ENCODE measurements at regions not wholly inside any gene's neighbourhood (a gene's known extent, or its start where the extent isn't known, plus 50 kb on each side); places are given as distances from the start of the nearest gene placed in this dataset.

DNA sequence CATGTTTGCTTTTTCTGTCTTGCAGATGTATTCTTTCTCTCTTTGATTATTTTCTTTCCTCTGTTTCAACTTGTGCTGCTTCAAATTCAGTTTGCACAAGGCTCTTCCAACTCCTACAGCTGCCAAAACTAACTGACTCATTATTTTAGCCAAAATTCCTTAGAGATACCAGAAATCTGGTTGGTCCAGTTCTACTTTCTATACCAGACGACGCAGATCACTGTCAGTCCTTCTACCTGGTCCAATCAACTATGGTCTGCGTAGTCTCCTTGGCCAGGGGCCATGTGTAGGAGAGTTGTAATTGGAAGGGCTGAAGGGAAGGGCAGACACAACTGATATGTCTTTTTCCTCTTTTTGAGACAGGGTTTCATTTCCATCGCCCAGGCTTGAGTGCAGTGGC, 51.9 kb upstream of the JAK2 start:
- Mint-ChIP-seq H3K4me1 (ENCODE audit: unreplicated experiment) (peaks cover 6% of the 10 kb centered on the region), H3K9me3 (ENCODE audit: unreplicated experiment) (no peaks in the 10 kb centered on the region), H3K27ac (ENCODE audit: unreplicated experiment) (no peak overlapping the region), H3K36me3 (ENCODE audit: unreplicated experiment) (no peaks in the 10 kb centered on the region), H3K27me3 (ENCODE audit: unreplicated experiment) (no peaks in the 10 kb centered on the region), H3K4me3 (ENCODE audit: unreplicated experiment) (no peak overlapping the region)
- DNase-seq (ENCODE audit: extremely low spot score, unreplicated experiment), result no peak
- TF ChIP-seq, protein P1, sequence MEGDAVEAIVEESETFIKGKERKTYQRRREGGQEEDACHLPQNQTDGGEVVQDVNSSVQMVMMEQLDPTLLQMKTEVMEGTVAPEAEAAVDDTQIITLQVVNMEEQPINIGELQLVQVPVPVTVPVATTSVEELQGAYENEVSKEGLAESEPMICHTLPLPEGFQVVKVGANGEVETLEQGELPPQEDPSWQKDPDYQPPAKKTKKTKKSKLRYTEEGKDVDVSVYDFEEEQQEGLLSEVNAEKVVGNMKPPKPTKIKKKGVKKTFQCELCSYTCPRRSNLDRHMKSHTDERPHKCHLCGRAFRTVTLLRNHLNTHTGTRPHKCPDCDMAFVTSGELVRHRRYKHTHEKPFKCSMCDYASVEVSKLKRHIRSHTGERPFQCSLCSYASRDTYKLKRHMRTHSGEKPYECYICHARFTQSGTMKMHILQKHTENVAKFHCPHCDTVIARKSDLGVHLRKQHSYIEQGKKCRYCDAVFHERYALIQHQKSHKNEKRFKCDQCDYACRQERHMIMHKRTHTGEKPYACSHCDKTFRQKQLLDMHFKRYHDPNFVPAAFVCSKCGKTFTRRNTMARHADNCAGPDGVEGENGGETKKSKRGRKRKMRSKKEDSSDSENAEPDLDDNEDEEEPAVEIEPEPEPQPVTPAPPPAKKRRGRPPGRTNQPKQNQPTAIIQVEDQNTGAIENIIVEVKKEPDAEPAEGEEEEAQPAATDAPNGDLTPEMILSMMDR (IDR thresholded peaks at IDR 0.05), result no peak

DNA sequence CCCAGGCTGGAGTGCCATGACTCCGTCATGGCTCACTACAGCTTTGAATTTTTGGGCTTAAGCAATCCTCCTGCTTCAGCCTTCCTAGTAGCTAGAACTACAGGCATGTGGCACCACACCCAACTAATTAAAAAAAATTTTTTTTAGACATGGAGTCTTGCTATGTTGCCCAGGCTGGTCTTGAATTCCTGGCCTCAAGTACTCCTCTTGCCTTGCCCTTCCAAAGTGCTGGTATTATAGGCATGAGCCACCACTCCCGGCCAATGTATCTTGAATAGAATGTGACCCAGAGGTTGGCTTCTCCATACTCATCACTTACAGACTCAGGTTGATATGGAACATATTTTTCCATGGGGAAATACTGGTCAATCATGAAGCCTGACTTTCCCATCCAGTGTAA, 51.2 kb upstream of the JAK2 start:
- Mint-ChIP-seq H3K36me3 (ENCODE audit: unreplicated experiment) (no peaks in the 10 kb centered on the region), H3K4me1 (ENCODE audit: unreplicated experiment) (peaks cover 6% of the 10 kb centered on the region), H3K27ac (ENCODE audit: unreplicated experiment) (no peak overlapping the region), H3K4me3 (ENCODE audit: unreplicated experiment) (no peak overlapping the region), H3K27me3 (ENCODE audit: unreplicated experiment) (no peaks in the 10 kb centered on the region), H3K9me3 (ENCODE audit: unreplicated experiment) (no peaks in the 10 kb centered on the region)
- TF ChIP-seq, protein P1 (IDR thresholded peaks at IDR 0.05), result no peak
- no peak for DNase-seq (ENCODE audit: extremely low spot score, unreplicated experiment)

DNA sequence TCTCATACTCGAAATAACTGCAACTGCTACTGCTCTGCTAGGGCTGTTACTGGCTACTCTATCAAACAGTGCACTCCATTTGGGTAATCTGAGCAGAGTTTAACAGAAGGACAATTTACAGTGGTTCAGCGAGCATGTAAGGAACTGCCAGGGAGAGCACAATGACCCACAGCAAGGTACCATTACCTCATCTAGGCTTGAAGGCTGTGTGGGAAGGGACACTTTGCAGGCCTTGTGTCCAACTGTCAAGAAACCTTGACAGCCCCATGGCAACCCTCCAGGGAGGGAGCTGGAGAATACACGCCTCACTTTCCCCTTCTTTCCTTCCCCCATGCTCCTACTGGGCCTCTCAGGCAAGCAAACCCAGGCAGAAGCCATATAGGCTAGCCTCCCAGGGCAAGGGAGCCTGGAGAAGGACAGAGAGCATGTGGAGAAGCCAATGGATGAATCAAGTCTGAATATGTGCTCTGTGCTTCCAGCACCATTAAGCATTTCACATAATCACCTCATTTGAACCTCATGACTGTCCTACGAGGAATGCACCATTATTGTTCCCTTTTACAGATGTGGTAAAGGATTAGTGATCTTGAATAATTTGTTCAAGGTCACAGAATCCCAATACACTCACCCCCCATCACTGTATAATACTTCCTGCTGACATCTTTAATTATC, 49.9 kb upstream of the JAK2 start:
- H3K27ac Mint-ChIP-seq (ENCODE audit: unreplicated experiment), result no peak overlapping the region
- TF ChIP-seq, protein P1 (IDR thresholded peaks at IDR 0.05), result no peak
- H3K4me1 Mint-ChIP-seq (ENCODE audit: unreplicated experiment), result peaks cover 8% of the 10 kb centered on the region
- DNase-seq (ENCODE audit: extremely low spot score, unreplicated experiment), result no peak
- H3K27me3 Mint-ChIP-seq (ENCODE audit: unreplicated experiment), result no peaks in the 10 kb centered on the region
- no peaks in the 10 kb centered on the region for H3K9me3 Mint-ChIP-seq (ENCODE audit: unreplicated experiment)
- H3K4me3 Mint-ChIP-seq (ENCODE audit: unreplicated experiment), result no peak overlapping the region
- H3K36me3 Mint-ChIP-seq (ENCODE audit: unreplicated experiment), result no peaks in the 10 kb centered on the region

Measured in osteocyte (in vitro differentiated cells).